ENCODE measurements at regions not wholly inside any gene's neighbourhood (a gene's known extent, or its start where the extent isn't known, plus 50 kb on each side); places are given as distances from the start of the nearest gene placed in this dataset.
"Not testable (repeated sequence)": the region's sequence is repeated elsewhere in the genome, so short reads cannot be mapped to it uniquely, and the experiment has no call there.

- DNase-seq = no peak
These were observed 531.6 kb downstream of the PTPRU start for GRCh38 chr1:29767769-29768425.

- DNase-seq = no peak
These were observed 530.9 kb downstream of the PTPRU start for GRCh38 chr1:29767088-29767685.

- DNase-seq = no peak
These were observed 526.3 kb downstream of the PTPRU start for GRCh38 chr1:29762635-29763034.

- DNase-seq = no peak
These were observed 525.0 kb downstream of the PTPRU start for GRCh38 chr1:29761159-29761928.

- no peak for DNase-seq
These were observed 523.8 kb downstream of the PTPRU start for GRCh38 chr1:29760067-29760564.

- DNase-seq = no peak
These were observed 522.6 kb downstream of the PTPRU start for GRCh38 chr1:29758781-29759499.

- no peak for DNase-seq
These were observed 521.8 kb downstream of the PTPRU start for GRCh38 chr1:29757866-29758780.

- no peak for DNase-seq
These were observed 520.8 kb downstream of the PTPRU start for GRCh38 chr1:29756901-29757725.

GRCh38 chr1:29756498-29756897 is 520.2 kb downstream of the PTPRU start:
- DNase-seq = no peak

- DNase-seq = no peak
These were observed 519.8 kb downstream of the PTPRU start for GRCh38 chr1:29756085-29756484.

GRCh38 chr1:29755412-29756015 is 519.2 kb downstream of the PTPRU start:
- DNase-seq = not testable (repeated sequence)

GRCh38 chr1:29754573-29755375 is 518.5 kb downstream of the PTPRU start:
- no peak for DNase-seq

- DNase-seq = no peak
These were observed 517.6 kb downstream of the PTPRU start for GRCh38 chr1:29753771-29754572.

GRCh38 chr1:29753244-29753643 is 516.9 kb downstream of the PTPRU start:
- DNase-seq = no peak

GRCh38 chr1:29752141-29752540 is 515.8 kb downstream of the PTPRU start:
- no peak for DNase-seq

- DNase-seq = no peak
These were observed 513.0 kb downstream of the PTPRU start for GRCh38 chr1:29749024-29749945.

GRCh38 chr1:29747196-29747595 is 510.9 kb downstream of the PTPRU start:
- no peak for DNase-seq
